HG02798 (cell line): ENCODE measurements at regions not wholly inside any gene's neighbourhood (a gene's known extent, or its start where the extent isn't known, plus 50 kb on each side); places are given as distances from the start of the nearest gene placed in this dataset.
A peak's percentile ranks its signal among the peaks of the same experiment; 100 is the strongest.

ENCODE experiments used
- ATAC-seq: cut with Tn5 transposase; IDR thresholded peaks from one replicate; pipeline ENCODE4 v1.9.1; 2021; ENCODE audit warnings: mild to moderate bottlenecking; ENCODE audit not compliant: unreplicated experiment, poor library complexity

DNA sequence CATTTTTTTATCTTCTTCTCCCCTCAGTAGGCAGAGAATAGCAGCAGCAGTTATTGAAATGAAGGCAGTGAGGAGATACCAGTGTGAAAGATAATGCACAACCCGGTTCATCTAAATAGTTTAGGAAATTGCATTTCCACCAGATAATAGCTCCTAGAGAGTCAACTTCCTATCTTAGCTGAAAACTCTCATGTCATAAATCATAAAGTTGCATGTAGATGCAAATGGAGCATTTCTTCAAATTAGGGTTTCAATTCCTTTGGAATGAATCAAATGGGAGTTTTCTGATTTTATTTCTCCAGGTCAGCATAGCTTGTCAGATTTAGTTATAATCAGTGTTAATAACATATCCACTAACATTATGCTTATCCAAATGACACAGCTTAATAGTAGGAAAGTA lies 335.3 kb downstream of the CNTNAP4 start:
- ATAC-seq = no peak

DNA sequence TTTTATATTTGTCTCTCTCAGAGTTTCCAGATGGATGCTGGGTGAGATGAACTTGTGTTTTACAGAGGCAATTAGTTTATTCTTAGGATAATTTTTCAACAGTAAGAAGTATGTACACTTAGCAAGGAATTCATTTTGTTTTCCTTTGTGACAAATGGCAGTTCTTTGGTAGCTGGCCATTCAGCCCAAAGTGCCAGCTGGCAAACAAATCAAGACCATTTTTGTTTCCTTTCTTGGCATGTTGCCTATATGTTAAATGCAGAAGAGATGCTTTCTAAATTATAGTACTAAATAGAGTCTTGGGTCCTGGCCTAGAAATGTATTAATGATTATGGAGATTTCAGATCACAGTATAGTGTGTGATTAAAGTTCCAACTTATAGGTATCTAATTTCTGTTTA lies 337.1 kb downstream of the CNTNAP4 start:
- no peak for ATAC-seq

DNA sequence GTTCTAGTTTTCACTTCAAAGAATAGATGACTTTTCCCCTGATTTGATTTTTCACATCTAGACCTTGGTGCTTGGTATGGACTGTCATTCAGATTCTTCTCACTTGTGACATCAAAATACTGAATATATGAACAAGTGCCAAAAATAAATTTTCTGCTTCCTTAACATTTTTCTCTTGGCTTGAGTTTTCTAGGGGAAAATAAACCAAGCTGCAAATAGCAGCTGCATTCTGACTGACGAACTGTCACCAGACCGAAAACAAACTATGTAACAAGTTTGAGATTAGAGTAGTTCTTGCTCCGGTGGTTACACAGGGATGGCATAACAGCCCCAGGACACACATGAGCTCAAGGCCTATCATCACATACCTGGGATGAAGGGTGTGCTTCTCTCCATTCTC lies 345.7 kb downstream of the CNTNAP4 start:
- no peak for ATAC-seq

DNA sequence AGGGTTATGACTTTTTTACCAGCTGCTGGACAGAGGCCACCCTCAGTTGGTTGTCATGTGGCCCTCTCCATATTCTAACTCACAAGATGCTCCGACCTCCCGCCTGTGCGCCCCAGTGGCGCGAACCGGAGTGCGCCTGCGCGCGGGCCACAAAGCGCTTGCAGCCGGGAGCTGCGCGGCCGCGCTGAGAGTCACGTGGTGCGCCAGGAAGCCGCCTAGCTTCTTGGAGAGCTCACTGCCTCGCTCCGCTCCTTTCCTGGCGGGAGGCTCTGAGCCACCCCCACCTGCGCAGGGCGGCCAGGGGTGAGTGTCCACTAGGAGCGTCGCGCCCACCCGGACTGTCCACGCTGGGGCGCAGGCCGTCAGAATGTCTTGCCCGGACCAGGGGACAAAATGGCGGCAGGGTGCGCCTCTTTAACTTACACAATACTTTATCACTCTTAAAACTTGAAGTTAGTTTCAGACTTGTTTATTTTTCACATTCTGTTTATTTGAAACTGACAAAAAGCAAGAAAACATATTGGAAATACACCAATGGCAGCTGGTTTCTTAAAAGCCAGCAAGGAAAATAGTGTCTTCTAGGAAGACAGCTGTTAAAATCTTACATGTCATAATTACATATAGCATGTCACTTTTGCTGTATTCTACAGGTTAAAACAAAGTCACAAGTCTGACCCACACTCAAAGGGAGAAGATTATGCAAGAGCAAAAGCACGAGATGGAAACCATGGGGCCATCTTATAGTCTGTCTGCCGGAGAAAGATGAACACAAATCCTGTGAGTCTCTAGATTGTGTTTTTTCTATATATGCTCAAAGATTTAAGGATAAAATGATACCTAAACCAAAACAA lies 357.9 kb downstream of the CNTNAP4 start:
- ATAC-seq = no peak

DNA sequence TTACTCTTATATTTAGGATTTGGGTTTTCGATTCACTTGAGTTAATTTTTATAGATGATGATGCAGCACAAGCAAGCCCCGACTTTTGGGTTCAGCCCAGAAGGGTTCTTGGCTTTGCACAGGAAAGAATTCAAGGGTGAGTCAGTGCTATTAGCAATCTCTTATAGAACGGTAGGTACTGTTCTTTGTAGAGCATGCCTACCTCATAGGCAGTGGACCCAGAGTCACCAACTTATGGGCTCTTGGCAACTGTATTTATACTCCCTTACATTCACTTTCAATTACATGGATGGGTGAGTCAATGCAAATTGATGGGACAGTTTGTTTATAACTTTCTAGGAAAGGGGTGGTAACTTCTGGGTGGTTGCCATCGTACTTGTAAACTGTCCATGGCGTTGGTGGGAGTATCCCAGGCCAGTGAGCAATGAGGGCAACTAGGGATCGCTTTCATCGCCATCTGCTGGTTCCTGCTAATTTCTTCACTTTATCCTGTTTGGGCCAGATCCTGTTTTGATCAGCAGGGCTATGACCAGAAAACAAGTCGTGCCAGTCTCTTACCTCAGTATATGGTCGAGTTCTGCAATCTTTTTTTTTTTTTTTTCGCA lies 362.6 kb downstream of the CNTNAP4 start:
- ATAC-seq = peak; percentile 59

DNA sequence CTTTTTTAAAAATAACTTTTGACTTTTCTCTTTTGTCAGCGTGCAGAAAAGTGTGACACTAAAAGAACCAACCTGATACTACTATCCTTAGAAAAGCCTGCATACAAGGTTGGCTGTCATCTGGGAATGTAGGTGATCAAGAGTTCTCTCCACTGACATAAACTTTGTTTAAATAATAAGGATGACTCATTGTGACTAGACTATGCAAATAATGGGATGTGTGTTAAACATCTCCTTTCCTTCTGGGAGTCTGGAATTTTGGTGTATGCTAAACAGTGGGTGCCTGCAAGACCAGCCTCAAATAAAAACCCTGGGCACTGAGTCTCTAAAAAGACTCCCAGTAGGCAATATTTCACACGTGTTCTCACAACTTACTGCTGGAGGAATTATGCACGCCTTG lies 373.4 kb downstream of the CNTNAP4 start:
- no peak for ATAC-seq

DNA sequence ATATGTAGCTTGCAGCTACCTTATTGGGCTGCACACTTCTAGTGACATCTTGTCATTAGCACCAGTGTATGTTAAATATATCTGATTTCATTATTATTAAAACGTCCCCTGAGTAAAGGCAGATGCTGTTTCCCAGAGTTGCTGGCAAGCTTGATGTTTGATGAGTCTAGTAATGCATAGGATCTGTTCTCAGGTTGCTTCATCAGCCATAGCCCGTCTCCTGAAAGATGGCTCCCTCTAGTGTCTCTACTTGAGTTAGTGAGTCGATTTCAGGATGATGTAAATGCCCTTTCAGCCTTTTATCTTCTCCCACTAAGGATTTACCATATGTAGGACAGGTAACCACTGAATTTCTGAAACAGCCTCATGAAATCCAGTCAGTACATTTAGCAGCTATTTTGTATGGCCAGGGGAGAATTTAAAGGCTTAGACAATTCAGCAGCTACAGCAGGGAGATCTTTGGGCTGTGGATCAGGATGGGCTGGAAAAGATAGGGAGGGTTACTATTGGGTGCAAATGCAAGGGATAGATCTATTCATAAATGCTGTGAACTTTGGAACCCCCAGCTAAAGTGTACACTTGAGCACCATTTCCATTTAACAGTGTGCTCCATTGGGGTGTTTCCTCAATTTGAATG lies 376.3 kb downstream of the CNTNAP4 start:
- peak; percentile 81 for ATAC-seq

DNA sequence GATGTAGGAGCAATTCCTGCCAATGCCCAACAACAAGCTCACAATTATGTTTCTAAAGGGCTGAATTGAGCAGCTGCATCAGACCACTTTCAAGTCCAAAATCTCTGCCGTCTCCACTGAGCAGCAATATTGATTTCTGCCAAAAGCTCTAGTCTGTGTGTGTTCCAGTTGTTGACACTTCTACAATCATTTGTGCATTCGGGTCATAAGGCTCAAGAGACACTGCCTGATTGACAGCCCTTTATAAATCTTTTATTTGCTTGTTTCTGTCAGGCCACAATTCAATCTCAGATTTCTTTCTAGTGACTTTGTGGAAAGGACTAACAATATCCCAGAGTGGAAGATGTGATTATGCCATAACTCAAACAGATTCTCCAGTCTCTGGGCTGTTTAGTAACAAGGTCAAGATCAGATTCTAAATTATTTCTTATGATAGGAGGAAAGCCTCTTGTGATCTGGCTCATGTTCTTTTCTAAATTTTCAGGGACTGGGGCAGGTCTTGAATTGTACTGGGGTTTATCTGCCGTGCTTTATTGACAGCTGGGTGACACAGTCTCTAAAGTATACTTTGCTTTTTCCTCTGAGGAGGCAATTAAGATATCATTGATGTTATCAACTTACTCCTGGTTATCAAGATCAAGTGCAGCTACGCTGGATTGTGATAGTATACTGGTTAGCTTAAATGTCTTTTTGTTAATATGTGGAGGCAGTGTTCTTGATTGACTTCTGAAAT lies 377.1 kb downstream of the CNTNAP4 start:
- ATAC-seq = no peak

DNA sequence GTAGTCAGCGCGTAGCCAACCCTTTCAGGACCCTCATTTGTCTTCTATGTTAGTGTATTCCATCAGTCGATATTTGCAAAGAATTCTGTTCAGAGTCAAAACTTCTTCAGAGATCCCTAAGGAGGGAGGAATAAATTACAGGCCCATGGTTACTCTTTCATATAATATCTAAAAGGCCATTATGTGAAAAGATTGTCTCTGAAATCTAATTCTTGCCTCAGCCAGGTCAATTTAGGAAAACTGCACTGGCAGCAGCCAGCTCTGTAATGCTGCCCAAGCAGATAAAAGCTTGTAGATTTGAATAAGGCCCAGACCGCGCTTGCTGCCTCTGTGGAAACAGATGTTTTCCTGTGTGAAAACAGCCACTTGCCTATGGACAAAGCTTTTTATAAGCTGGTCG lies 379.8 kb downstream of the CNTNAP4 start:
- no peak for ATAC-seq

DNA sequence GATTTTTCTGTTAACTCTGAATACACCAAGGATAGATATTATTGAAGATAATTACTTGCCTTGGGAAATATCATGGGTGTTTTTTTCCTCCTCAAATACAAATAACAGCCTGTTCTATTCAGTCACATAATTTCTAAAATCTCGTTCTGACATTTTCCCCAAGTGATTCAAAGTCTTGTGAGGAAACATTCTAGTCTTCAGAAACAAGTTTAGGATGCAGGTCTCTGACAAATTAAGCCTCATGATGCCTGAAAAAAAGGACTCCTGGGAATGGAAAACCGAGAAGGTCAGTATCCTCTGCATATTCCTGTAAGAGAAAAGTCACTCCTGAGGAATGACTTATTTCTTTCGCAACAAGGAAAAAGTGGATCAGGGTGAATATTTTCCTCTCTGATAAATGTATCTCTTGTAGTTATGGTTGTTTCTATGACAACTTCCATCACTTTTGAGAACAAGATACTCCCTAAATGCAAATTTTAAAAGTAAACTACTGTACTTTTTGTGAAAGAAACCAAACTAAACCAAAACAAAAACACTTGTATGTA lies 384.6 kb downstream of the CNTNAP4 start:
- ATAC-seq = no peak

DNA sequence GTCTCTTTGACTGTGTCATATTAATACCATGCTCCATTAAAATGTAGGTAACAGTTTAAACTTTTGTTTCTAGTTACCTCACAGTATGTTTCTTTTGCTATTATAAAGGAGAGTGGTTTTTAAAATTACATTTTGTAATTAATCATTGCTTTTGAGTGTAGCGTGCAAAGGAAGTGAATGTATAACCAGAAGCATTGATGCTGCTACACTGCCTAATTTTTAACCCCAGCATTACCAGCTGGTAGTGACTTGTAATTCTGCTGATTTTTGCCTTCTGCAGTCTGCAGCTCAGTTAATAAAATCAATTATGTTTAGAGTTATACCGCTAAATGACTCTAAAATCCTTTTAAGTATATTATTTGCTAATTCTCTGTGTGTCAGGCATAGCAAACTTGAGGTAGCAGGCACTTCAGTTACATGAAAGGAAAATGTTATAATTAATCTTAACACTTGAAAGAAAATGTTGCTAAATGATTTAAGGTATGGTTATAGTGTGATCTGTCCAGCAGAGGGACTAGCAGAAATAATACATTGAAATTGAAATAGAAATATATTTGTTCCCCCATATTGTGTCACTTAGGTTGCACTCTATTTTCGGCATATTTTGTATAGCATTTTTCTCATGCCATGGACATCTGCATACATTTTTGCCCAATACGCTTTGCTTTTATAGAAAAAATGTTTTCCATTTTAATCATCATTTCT lies 388.5 kb downstream of the CNTNAP4 start:
- no peak for ATAC-seq

DNA sequence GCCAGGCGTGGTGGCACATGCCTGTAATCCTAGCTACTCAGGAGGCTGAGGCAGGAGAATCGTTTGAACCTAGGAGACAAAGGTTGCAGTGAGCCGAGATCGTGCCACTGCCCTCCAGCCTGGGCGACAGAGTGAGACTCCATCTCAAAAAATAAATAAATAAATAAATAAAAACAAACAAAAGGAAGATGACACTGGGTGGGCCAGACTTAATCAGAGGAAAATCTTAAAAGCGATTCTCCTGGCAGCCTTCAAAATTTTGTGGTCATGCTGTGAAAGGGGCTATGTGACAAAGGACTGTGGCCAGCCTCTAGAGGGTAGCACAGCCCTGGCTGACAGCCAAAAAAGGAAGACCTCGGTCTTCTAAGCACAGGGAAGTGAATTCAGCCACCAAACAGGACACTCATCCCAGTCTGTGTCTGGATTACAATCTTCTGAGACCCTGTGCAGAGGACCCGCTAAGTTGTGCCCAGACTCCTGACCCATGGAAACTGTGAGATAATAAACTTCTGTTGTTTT lies 391.1 kb downstream of the CNTNAP4 start:
- ATAC-seq = no peak

DNA sequence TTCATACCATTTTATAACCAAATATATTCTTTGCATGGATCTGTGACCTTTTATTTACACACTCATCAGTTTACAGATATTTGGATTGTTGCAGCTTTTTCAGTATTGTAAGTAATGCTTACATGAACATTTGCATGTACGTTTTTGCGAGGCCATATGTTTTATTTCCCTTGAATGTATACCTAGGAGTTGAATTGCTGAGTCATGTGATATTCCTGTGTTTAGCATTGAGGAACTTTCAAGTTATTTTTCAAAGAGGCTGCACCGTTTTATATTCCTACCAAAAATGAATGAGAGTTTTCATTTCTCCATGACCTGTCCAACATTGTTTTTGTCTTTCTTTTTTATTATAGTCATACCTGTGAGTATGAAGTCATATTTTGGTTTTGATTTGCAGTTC lies 392.1 kb downstream of the CNTNAP4 start:
- no peak for ATAC-seq

DNA sequence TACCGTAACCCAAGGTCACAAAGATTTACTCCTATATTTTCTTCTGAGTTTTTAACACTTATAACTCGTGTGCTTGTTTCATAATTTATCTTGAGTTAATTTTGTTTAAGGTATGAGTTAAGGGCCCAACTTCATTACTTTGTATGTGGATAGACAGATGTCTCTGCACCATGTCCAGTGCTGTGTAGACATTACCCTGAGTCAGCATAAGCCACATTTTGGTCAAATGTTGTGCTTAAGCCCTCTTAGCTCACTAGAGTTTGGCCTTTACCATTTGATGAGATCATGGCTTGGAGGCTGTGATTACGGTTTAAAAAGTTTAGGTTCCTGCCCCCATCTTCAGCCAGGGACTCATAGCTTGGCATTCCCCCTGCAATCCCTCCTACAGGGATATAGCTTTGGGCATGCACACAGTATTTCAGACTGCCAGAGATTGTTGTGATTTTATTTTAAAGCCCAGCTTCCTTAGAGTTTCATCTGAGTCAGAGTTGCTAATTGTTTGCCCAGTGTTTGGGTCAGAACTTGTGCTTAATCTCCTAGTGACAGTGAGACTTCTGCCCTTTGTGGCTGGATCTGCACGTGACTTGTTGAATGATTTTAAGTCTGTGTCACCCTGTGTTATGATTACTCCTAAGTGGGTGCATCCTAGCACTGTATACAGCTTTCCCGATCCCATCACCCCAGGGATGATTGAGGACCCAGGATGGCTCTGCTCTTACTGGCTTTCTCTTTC lies 393.1 kb downstream of the CNTNAP4 start:
- ATAC-seq = no peak

DNA sequence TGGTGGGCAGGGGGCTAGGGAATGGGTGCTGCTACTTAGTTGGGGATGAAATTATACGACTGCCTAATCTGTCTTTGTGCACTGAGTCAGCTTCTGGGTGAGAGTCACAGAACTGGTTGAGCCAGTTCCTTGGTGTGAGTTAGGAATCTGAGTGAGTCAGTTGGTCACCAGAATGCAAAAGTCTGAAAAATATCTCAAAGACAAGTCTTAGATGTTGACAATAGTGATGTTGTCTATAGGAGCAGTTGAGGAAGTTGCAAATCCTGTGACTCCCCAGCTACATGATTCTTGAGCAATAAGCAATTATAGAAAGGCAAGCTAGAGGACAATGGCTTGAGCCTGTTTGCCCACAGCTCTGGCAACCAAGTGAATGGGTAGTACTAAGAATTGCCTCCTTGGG lies 399.2 kb downstream of the CNTNAP4 start:
- ATAC-seq = no peak

DNA sequence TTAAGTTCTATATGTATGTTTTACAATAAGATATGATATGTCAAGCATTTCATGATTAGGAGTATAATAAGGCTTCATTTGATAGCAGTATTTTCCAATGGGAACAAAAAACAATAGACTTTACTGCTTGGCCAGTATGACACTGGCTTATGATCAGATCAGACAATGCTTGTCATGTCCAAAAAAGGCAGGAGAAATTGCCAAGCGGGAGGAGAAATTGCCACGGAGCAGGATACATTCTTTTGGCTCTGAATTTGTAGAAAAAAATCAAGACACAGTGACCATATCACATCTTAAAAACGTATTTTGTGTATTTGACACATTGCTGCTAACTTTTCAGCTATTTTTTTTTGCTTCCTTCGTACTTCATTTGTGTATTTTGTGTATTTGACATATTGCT lies 404.1 kb downstream of the CNTNAP4 start:
- no peak for ATAC-seq

DNA sequence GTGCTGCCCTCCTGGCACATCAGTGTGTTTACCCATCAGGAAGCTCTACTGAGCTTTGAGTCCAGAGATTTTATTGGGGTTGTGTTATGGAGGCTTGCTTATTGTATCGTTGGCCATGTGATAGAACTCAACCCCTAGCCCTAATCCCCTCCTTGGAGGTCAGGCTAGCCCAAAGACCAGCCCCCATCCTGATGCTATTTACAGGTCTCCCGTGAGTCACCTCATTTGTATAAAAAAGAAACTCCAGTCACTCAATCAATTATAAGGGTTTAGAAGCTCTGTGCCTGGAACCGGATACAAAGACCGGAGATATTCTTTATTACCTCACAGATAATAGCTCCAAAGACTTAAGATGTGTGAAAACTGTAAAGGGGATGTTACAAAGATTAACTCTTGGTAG lies 405.9 kb downstream of the CNTNAP4 start:
- ATAC-seq = no peak

DNA sequence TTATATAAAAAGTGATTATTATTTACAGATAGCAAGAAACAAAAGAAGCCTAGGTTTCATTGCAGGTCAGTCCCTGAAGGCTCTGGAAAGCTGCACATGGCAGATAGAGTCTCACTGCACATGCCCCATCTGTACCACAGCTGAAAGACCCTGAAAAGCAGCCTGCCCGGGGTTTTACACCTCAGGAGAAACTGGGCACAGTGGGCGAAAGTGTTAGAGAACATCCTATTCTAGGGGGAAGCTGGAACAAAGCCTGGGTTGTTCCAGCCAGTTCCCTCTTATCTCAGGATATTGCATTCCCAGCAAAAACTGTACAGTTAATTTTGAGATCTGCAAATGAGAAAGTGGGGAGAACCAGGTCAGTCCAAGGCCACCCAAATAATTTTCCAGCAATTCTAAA lies 419.7 kb downstream of the CNTNAP4 start:
- no peak for ATAC-seq

DNA sequence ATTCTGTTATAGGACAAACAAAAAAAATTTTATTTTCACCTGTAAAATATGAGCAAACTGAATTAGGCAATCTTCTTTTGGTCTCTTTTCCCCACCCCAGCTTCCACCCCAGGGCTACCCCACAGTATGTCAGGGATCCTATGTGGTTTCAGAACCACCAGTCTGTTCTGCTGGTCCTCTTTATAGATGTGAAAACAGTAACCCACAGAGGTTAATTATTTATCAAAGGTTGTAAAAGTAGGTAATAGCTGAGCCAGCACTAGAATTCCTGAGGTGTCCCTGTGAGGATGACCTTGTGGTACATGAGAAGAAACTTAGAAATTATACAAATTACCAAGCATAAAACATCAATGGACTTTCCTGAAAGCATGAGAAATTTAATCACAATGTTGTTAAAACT lies 428.7 kb downstream of the CNTNAP4 start:
- ATAC-seq = no peak
